Ovary (tissue), 7 donors: ENCODE measurements at regions not wholly inside any gene's neighbourhood (a gene's known extent, or its start where the extent isn't known, plus 50 kb on each side); places are given as distances from the start of the nearest gene placed in this dataset.

Experiments used
- DNase-seq, 5 donors: peaks; one replicate each; pipeline ENCODE4 v3.0.0-alpha.2; 2019 to 2020
- H3K27ac ChIP-seq, 2 donors: fragments of 200-600 bp; one replicate each; pipeline versions ENCODE4 v1.5.1 to v1.8.0; 2019 to 2022
- H3K27me3 ChIP-seq: fragments of 200-600 bp; one replicate; pipeline ENCODE4 v1.8.0; 2022
- H3K36me3 ChIP-seq: fragments of 200-600 bp; sonication (generic); one replicate; pipeline ENCODE4 v1.5.1; 2019
- H3K4me1 ChIP-seq: one replicate; pipeline ENCODE4 v1.8.1; 2013; ENCODE audit warnings: mild to moderate bottlenecking, moderate library complexity; ENCODE audit not compliant: insufficient read depth
- H3K4me3 ChIP-seq: fragments of 200-600 bp; sonication (generic); one replicate; pipeline ENCODE4 v1.5.1; 2017
- H3K9me3 ChIP-seq, 2 donors: fragments of 200-600 bp in 1 of 2; sonication (generic) in 1 of 2; one replicate each; pipeline versions ENCODE4 v1.5.1 to v1.8.1; 2013 to 2019; ENCODE audit warnings: mild to moderate bottlenecking in 1 of 2, moderate library complexity in 1 of 2
- EP300 ChIP-seq: sonication (generic); formaldehyde crosslinking; IDR thresholded peaks from one replicate; pipeline ENCODE4 v1.6.1; 2017; ENCODE audit warnings: antibody characterized with exemption
- POLR2A ChIP-seq: fragments of 450-650 bp; IDR thresholded peaks from one replicate; pipeline ENCODE4 v1.6.1; 2017; ENCODE audit warnings: antibody characterized with exemption, mild to moderate bottlenecking, moderate library complexity
- WGBS, 3 donors: extraction: QIAGEN DNeasy Blood & Tissue Kit in 1 of 3; methylation state at CpG; one replicate each; pipeline versions ENCODE4 v1.1.5 to v1.1.7; 2013 to 2017; 5-methylcytosine and 5-hydroxymethylcytosine counted together
- intact Hi-C, 4 donors: fragments of 100-400 bp; cut with DNase I; formaldehyde crosslinking; loops; one replicate each; pipeline versions ENCODE4 v1.11.0 to v1.15.1; 2022 to 2023
- TF ChIP-seq, protein P1 (sequence below), 3 donors: fragments of 450-650 bp in 2 of 3; fragments of 200-600 bp in 1 of 3; IDR thresholded peaks; one replicate each; pipeline versions ENCODE4 v1.5.1 to v1.8.0; 2016 to 2022; ENCODE audit warnings: antibody characterized with exemption in 3 of 3, mild to moderate bottlenecking in 1 of 3
- donor health status: DM: no; HTN: no; CAD: no; lungs with moderate emphysema.
- donor health status: DM: no; HTN: no; CAD: no.
- donor health status: Bipolar disorder and iron deficiency.
- donor health status: DM: no; HTN: no; CAD: no.
- donor health status: DM: yes; HTN: yes; CAD: no.

DNA sequence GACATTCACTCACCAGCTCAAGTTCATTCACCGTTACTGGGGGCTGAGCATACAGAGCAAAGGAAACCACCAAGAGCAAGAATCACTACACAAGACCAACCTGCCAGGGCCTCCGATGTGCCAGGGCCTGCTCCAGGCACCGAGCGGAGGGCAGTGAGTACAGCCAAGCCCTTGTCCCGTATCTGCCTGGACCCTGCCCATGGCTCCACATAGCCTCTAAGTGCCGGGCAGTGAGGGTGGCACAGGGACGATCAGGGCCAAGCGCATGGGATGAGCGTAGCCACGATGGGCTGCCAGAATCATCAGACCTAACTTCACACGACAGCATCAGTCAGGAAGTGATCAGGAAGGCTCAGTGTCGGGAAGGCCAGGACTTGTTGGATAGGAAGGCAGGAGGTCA, 199.6 kb downstream of the BCL11B start:
- intact Hi-C loops: no loop called here
- no peaks in the 10 kb centered on the region for H3K27me3 ChIP-seq

DNA sequence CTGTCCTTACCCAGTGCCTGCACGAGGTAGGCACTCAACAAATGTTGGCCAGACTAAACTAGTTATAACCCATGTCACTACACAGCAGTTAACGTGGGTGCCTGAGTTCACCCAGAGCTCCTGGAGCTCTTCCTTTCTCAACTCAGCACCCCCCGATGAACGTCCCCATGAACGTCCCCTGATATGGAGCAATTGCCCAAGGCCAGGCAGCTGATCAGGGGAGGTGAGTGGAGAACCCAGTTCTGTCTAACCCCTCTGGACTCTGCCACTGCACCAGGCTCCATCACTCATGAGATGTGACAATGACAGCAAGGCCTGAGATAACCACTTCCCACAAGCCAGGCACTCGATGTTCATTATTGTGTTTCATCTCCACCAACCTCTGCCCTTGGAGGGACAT, 199.0 kb downstream of the BCL11B start:
- Histone ChIP-seq H3K27me3 (no peaks in the 10 kb centered on the region), H3K9me3 (peaks cover 0 to 4% of the 10 kb centered on the region in 2 donors), H3K27ac (no peak overlapping the region), H3K36me3 (no peaks in the 10 kb centered on the region), H3K4me3 (no peak overlapping the region), H3K4me1 (no peaks in the 10 kb centered on the region)
- TF ChIP-seq POLR2A: no peak
- TF ChIP-seq, protein P1, sequence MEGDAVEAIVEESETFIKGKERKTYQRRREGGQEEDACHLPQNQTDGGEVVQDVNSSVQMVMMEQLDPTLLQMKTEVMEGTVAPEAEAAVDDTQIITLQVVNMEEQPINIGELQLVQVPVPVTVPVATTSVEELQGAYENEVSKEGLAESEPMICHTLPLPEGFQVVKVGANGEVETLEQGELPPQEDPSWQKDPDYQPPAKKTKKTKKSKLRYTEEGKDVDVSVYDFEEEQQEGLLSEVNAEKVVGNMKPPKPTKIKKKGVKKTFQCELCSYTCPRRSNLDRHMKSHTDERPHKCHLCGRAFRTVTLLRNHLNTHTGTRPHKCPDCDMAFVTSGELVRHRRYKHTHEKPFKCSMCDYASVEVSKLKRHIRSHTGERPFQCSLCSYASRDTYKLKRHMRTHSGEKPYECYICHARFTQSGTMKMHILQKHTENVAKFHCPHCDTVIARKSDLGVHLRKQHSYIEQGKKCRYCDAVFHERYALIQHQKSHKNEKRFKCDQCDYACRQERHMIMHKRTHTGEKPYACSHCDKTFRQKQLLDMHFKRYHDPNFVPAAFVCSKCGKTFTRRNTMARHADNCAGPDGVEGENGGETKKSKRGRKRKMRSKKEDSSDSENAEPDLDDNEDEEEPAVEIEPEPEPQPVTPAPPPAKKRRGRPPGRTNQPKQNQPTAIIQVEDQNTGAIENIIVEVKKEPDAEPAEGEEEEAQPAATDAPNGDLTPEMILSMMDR (IDR thresholded peaks at IDR 0.05): no peak
- TF ChIP-seq EP300: no peak
- intact Hi-C loops: no loop called here
- no peak for DNase-seq
- WGBS, 3 donors: 78 to 81% (median 78%) methylated on average over 6 of the region's 6 CpGs

More for the DNA sequence above, 199.6 kb downstream of the BCL11B start:
- H3K4me3 ChIP-seq: no peak overlapping the region
- TF ChIP-seq POLR2A: no peak
- TF ChIP-seq, protein P1 (IDR thresholded peaks at IDR 0.05): no peak
- TF ChIP-seq EP300: no peak
- H3K36me3 ChIP-seq: no peaks in the 10 kb centered on the region
- no peak overlapping the region for H3K27ac ChIP-seq
- peaks cover 0 to 4% of the 10 kb centered on the region in 2 donors for H3K9me3 ChIP-seq
- no peak for DNase-seq
- H3K4me1 ChIP-seq: no peaks in the 10 kb centered on the region
- 89 to 90% (median 90%) methylated on average over 12 of the region's 12 CpGs for WGBS, 3 donors

DNA sequence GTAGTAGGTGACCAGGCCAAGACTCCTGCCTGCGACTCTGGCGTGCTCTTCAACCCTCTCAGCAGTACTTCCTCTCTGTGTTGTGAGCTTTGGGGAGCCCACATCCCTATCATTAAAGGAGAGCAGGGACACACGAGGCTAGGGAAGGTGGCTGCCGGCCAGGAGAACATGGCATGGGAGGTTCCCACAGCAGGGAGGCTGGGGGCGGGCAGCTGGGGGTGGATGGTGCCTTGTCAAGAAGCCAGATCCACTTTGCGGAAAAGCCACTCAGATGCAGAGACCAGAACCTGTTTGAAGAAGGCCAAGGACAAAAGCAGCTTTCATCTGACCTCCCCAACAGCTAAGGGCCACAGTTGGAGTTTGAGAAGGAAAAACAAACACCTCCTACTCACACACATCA, 198.6 kb downstream of the BCL11B start:
- intact Hi-C loops: no loop called here
- Histone ChIP-seq H3K36me3 (no peaks in the 10 kb centered on the region), H3K4me1 (no peaks in the 10 kb centered on the region), H3K4me3 (no peak overlapping the region), H3K27ac (no peak overlapping the region), H3K27me3 (no peaks in the 10 kb centered on the region), H3K9me3 (peaks cover 0 to 4% of the 10 kb centered on the region in 2 donors)
- DNase-seq: no peak
- TF ChIP-seq, protein P1 (IDR thresholded peaks at IDR 0.05): no peak
- TF ChIP-seq EP300 (no peak), POLR2A (no peak)
- 52 to 65% (median 53%) methylated on average over 6 of the region's 6 CpGs for WGBS, 3 donors

DNA sequence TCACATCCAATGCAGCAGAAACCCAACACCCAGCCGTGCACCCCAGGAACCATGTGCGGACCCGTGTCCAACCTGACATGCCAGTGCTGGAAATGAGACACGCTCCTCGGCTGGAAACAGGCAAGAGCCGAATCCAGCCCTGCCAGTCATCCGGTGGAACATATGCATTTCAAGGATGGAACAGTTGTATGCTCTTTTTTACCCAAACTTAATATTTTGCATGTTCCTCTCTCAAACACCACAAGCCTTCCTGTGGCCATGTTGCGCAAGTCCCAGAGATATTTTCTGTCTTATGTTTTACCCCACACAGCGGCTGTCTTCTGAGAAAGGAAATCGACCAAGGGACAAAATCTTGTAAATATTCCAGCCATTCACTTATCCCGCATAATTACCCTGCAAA, 196.9 kb downstream of the BCL11B start:
- no peaks in the 10 kb centered on the region for H3K27me3 ChIP-seq
- no peak overlapping the region for H3K4me3 ChIP-seq
- no peaks in the 10 kb centered on the region for H3K9me3 ChIP-seq
- 86 to 89% (median 87%) methylated on average over 11 of the region's 11 CpGs for WGBS, 3 donors
- TF ChIP-seq EP300: no peak
- no peaks in the 10 kb centered on the region for H3K4me1 ChIP-seq
- no peak for DNase-seq
- no peak overlapping the region for H3K27ac ChIP-seq
- H3K36me3 ChIP-seq: no peaks in the 10 kb centered on the region
- intact Hi-C loops: no loop called here

DNA sequence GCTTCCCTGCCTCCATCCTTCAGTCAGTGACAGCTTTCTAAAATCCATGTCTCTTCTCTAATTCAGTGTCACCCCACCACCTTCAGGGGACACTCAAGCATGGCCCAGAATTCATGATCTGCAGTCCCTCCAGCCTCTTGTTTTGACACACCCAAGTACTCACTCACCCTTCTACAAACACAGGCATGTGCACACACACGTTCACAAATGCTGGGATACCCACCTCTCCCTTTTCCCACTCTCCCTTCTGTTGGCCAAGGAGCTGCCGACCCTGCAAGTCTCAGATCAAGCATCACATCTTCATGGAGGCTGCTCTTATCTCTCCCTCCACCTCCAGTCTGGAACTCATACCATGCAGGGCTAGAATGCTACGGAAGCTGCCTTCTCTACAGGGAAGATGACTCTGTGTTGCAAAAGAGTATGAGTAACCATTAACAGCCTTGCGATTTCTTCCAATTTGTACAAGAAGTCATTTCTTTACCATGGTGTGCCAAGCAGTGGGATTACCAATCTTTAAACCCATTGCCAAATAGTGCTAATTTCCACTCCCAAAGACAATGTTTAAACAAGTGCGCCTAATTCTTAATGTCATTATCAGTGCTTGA, 196.1 kb downstream of the BCL11B start:
- Histone ChIP-seq H3K9me3 (no peaks in the 10 kb centered on the region), H3K4me1 (no peaks in the 10 kb centered on the region), H3K4me3 (no peak overlapping the region), H3K36me3 (no peaks in the 10 kb centered on the region), H3K27me3 (no peaks in the 10 kb centered on the region), H3K27ac (no peak overlapping the region)
- intact Hi-C loops: no loop called here
- TF ChIP-seq, protein P1 (IDR thresholded peaks at IDR 0.05): no peak
- TF ChIP-seq EP300 (no peak), POLR2A (no peak)
- WGBS, 3 donors: 69 to 78% (median 74%) methylated on average over 5 of the region's 5 CpGs
- DNase-seq: no peak
